SU-DHL-6 (cell line): ENCODE measurements at regions not wholly inside any gene's neighbourhood (a gene's known extent, or its start where the extent isn't known, plus 50 kb on each side); places are given as distances from the start of the nearest gene placed in this dataset.

ENCODE experiments used
- CTCF ChIP-seq: fragments of 200-600 bp; sonication (generic); IDR thresholded peaks from one replicate; pipeline ENCODE4 v1.5.1; 2017; ENCODE audit warnings: antibody characterized with exemption, mild to moderate bottlenecking, low read length, moderate library complexity; ENCODE audit not compliant: insufficient read depth, poor library complexity, severe bottlenecking
- EZH2phosphoT487 ChIP-seq: fragments of 200-600 bp; sonication (generic), shearing (Covaris generic); conservative IDR thresholded peaks from 2 replicates; pipeline ENCODE4 v1.6.1; 2018; ENCODE audit warnings: mild to moderate bottlenecking, antibody characterized with exemption, low read length, moderate library complexity, mixed read lengths

GRCh38 chr3:176566757-176567156 is 630.5 kb downstream of the TBL1XR1 start:
- TF ChIP-seq CTCF: no peak
- no peak for TF ChIP-seq EZH2phosphoT487
